HT1080 (cell line): ENCODE measurements at regions not wholly inside any gene's neighbourhood (a gene's known extent, or its start where the extent isn't known, plus 50 kb on each side); places are given as distances from the start of the nearest gene placed in this dataset.
"Not testable (repeated sequence)": the region's sequence is repeated elsewhere in the genome, so short reads cannot be mapped to it uniquely, and the experiment has no call there.

ENCODE experiments used
- DNase-seq: peaks from one replicate; pipeline ENCODE4 v3.0.0-alpha.2; 2015; ENCODE audit warnings: low read depth

- DNase-seq: no peak
Observed at GRCh38 chr2:122753336-122753735, 997.9 kb downstream of the TSN start.

- DNase-seq: no peak
Observed at GRCh38 chr2:122754561-122754960, 999.1 kb downstream of the TSN start.

GRCh38 chr2:122755281-122755780 is 999.9 kb downstream of the TSN start:
- no peak for DNase-seq

GRCh38 chr2:122758967-122759366 is 1003.5 kb downstream of the TSN start:
- DNase-seq: no peak

- DNase-seq: peak; percentile 15
Observed at GRCh38 chr2:122764014-122764413, 1008.6 kb downstream of the TSN start.

- no peak for DNase-seq
Observed at GRCh38 chr2:122780251-122780650, 1024.8 kb downstream of the TSN start.

GRCh38 chr2:122794100-122794499 is 1038.6 kb downstream of the TSN start:
- no peak for DNase-seq

GRCh38 chr2:122795763-122796162 is 1040.3 kb downstream of the TSN start:
- DNase-seq: no peak

GRCh38 chr2:122799391-122799790 is 1043.9 kb downstream of the TSN start:
- peak; percentile 13 for DNase-seq

- DNase-seq: no peak
Observed at GRCh38 chr2:122800781-122801180, 1045.3 kb downstream of the TSN start.

GRCh38 chr2:122804494-122804893 is 1049.0 kb downstream of the TSN start:
- peak; percentile 68 for DNase-seq

GRCh38 chr2:122805346-122805745 is 1049.9 kb downstream of the TSN start:
- peak; percentile 58 for DNase-seq

GRCh38 chr2:122808286-122808969 is 1053.0 kb downstream of the TSN start:
- DNase-seq: peak; percentile 27

- DNase-seq: not testable (repeated sequence)
Observed at GRCh38 chr2:122812214-122812613, 1056.8 kb downstream of the TSN start.

GRCh38 chr2:122815120-122815519 is 1059.7 kb downstream of the TSN start:
- DNase-seq: no peak

GRCh38 chr2:122816803-122817202 is 1061.4 kb downstream of the TSN start:
- DNase-seq: no peak

GRCh38 chr2:122822319-122822718 is 1066.9 kb downstream of the TSN start:
- DNase-seq: no peak

- DNase-seq: no peak
Observed at GRCh38 chr2:122830157-122830556, 1074.7 kb downstream of the TSN start.

GRCh38 chr2:122831649-122832048 is 1076.2 kb downstream of the TSN start:
- peak; percentile 13 for DNase-seq

- DNase-seq: no peak
Observed at GRCh38 chr2:122843503-122843902, 1088.1 kb downstream of the TSN start.

- DNase-seq: no peak
Observed at GRCh38 chr2:122851161-122851560, 1095.7 kb downstream of the TSN start.

GRCh38 chr2:122851972-122852531 is 1096.6 kb downstream of the TSN start:
- no peak for DNase-seq

- DNase-seq: peak; percentile 13
Observed at GRCh38 chr2:122856696-122857095, 1101.2 kb downstream of the TSN start.
